ENCODE measurements at regions not wholly inside any gene's neighbourhood (a gene's known extent, or its start where the extent isn't known, plus 50 kb on each side); places are given as distances from the start of the nearest gene placed in this dataset.
A peak's percentile ranks its signal among the peaks of the same experiment; 100 is the strongest.
"Not testable (repeated sequence)": the region's sequence is repeated elsewhere in the genome, so short reads cannot be mapped to it uniquely, and the experiment has no call there.

GRCh38 chr1:74943046-74943445 lies 191.1 kb upstream of the LHX8 start:
- no peak for DNase-seq (ENCODE audit: low read depth)

- no peak for DNase-seq (ENCODE audit: low read depth)
Measured at GRCh38 chr1:74946388-74946787, 187.8 kb upstream of the LHX8 start.

GRCh38 chr1:74949348-74949747 lies 184.8 kb upstream of the LHX8 start:
- DNase-seq (ENCODE audit: low read depth): not testable (repeated sequence)

GRCh38 chr1:74951981-74952380 lies 182.2 kb upstream of the LHX8 start:
- not testable (repeated sequence) for DNase-seq (ENCODE audit: low read depth)

- DNase-seq (ENCODE audit: low read depth): no peak
Measured at GRCh38 chr1:74952786-74953185, 181.4 kb upstream of the LHX8 start.

- no peak for DNase-seq (ENCODE audit: low read depth)
Measured at GRCh38 chr1:74953622-74954021, 180.6 kb upstream of the LHX8 start.

- no peak for DNase-seq (ENCODE audit: low read depth)
Measured at GRCh38 chr1:74963120-74963519, 171.1 kb upstream of the LHX8 start.

GRCh38 chr1:74964508-74965102 lies 169.6 kb upstream of the LHX8 start:
- no peak for DNase-seq (ENCODE audit: low read depth)

- no peak for DNase-seq (ENCODE audit: low read depth)
Measured at GRCh38 chr1:74969566-74970135, 164.5 kb upstream of the LHX8 start.

GRCh38 chr1:74971982-74972381 lies 162.2 kb upstream of the LHX8 start:
- DNase-seq (ENCODE audit: low read depth): no peak

- no peak for DNase-seq (ENCODE audit: low read depth)
Measured at GRCh38 chr1:74976491-74976890, 157.7 kb upstream of the LHX8 start.

- DNase-seq (ENCODE audit: low read depth): not testable (repeated sequence)
Measured at GRCh38 chr1:74992448-74992847, 141.7 kb upstream of the LHX8 start.

- DNase-seq (ENCODE audit: low read depth): no peak
Measured at GRCh38 chr1:74995821-74996220, 138.4 kb upstream of the LHX8 start.

- DNase-seq (ENCODE audit: low read depth): no peak
Measured at GRCh38 chr1:75010547-75010946, 123.6 kb upstream of the LHX8 start.

GRCh38 chr1:75014250-75014649 lies 119.9 kb upstream of the LHX8 start:
- no peak for DNase-seq (ENCODE audit: low read depth)

GRCh38 chr1:75023005-75023404 lies 111.2 kb upstream of the LHX8 start:
- DNase-seq (ENCODE audit: low read depth): no peak

- peak; percentile 50 for DNase-seq (ENCODE audit: low read depth)
Measured at GRCh38 chr1:75034376-75034775, 99.8 kb upstream of the LHX8 start.

- peak; percentile 85 for DNase-seq (ENCODE audit: low read depth)
Measured at GRCh38 chr1:75035536-75035935, 98.7 kb upstream of the LHX8 start.

- DNase-seq (ENCODE audit: low read depth): peak; percentile 48
Measured at GRCh38 chr1:75053207-75053606, 81.0 kb upstream of the LHX8 start.

GRCh38 chr1:75058424-75058823 lies 75.8 kb upstream of the LHX8 start:
- no peak for DNase-seq (ENCODE audit: low read depth)

GRCh38 chr1:75062111-75062510 lies 72.1 kb upstream of the LHX8 start:
- no peak for DNase-seq (ENCODE audit: low read depth)

- no peak for DNase-seq (ENCODE audit: low read depth)
Measured at GRCh38 chr1:75067975-75068374, 66.2 kb upstream of the LHX8 start.

GRCh38 chr1:75074831-75075395 lies 59.3 kb upstream of the LHX8 start:
- DNase-seq (ENCODE audit: low read depth): no peak

Data from HT1080 (cell line).